ENCODE measurements at regions not wholly inside any gene's neighbourhood (a gene's known extent, or its start where the extent isn't known, plus 50 kb on each side); places are given as distances from the start of the nearest gene placed in this dataset.

DNA sequence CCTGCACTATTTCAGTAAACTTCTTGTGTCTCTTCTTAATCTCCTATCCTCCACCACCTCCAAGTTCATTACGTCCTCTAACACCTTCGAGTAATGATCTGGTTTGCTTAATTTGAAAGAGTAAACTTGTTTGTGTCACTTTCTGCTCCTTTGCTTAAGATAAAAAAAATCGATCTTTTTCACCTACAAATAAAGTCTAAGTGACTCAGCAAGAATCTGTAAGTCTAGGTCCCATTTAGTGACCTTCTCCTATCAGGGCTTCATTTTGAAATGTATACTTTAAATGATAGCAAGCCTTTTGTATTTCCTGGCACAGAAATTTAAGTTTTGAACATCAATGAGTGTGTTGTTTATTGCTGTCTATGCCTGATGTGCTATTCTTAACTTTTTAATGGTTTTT lies 260.9 kb upstream of the TFPI start:
- dilution Hi-C loops (cut with HindIII; ENCODE audit: low sequenced_read_pairs, unreplicated experiment) = no loop called here

More for the DNA sequence above, 260.9 kb upstream of the TFPI start:
- H3K9me1 ChIP-seq (ENCODE audit: insufficient read depth, low read length) = no peaks in the 10 kb centered on the region
- no peak overlapping the region for H3K9ac ChIP-seq (ENCODE audit: low read depth, low read length)
- POLR2A ChIA-PET (ENCODE audit: unreplicated experiment) = no interaction called here
- H3K27me3 ChIP-seq (ENCODE audit: control insufficient read depth, insufficient read depth, low read length) = no peaks in the 10 kb centered on the region
- no peak overlapping the region for H2BK20ac ChIP-seq (ENCODE audit: low read depth, low read length)
- no peaks in the 10 kb centered on the region; the same call in 1 of the 2 replicates for H3K9me3 ChIP-seq (ENCODE audit: control insufficient read depth, insufficient read depth, low read length)
- intact Hi-C loops (cut with micrococcal nuclease) (no loop called here), in situ Hi-C loops (cut with MboI; ENCODE audit: low sequenced_read_pairs) (no loop called here)
- no peak overlapping the region for H4K8ac ChIP-seq (ENCODE audit: low read depth in 2 of 2, low read length in 2 of 2)
- no peak for ATAC-seq (ENCODE audit: low read depth)
- H3K79me1 ChIP-seq (ENCODE audit: low read depth in 1 of 2, low read length in 2 of 2) = no peaks in the 10 kb centered on the region
- no peak overlapping the region for H2BK120ac ChIP-seq (ENCODE audit: low read depth, low read length)
- H4K5ac ChIP-seq (ENCODE audit: low read depth, low read length) = no peak overlapping the region
- no peak overlapping the region for H4K91ac ChIP-seq (ENCODE audit: insufficient read depth, low read depth, low read length)
- no peak for TF ChIP-seq CEBPB (IDR thresholded peaks at IDR 0.05; ENCODE audit: low read depth, low read length)
- no peak for TF ChIP-seq MAFK (IDR thresholded peaks at IDR 0.05; ENCODE audit: low read depth, low read length)
- no peak for TF ChIP-seq POLR2A (IDR thresholded peaks at IDR 0.05; ENCODE audit: low read depth, low read length)
- no peak for TF ChIP-seq FOS (IDR thresholded peaks at IDR 0.05; ENCODE audit: low read depth, low read length)
- no peak for TF ChIP-seq RCOR1 (IDR thresholded peaks at IDR 0.05; ENCODE audit: insufficient replicate concordance, low read length)
- no peak for TF ChIP-seq BHLHE40 (IDR thresholded peaks at IDR 0.05; ENCODE audit: low read depth, low read length)
- TF ChIP-seq MXI1 (IDR thresholded peaks at IDR 0.05; ENCODE audit: borderline replicate concordance, low read depth, low read length) = no peak
- no peak for TF ChIP-seq MAZ (IDR thresholded peaks at IDR 0.05; ENCODE audit: borderline replicate concordance, low read depth, low read length)
- no peak for TF ChIP-seq CHD1 (IDR thresholded peaks at IDR 0.05; ENCODE audit: low read depth, low read length)
- TF ChIP-seq, protein P1, sequence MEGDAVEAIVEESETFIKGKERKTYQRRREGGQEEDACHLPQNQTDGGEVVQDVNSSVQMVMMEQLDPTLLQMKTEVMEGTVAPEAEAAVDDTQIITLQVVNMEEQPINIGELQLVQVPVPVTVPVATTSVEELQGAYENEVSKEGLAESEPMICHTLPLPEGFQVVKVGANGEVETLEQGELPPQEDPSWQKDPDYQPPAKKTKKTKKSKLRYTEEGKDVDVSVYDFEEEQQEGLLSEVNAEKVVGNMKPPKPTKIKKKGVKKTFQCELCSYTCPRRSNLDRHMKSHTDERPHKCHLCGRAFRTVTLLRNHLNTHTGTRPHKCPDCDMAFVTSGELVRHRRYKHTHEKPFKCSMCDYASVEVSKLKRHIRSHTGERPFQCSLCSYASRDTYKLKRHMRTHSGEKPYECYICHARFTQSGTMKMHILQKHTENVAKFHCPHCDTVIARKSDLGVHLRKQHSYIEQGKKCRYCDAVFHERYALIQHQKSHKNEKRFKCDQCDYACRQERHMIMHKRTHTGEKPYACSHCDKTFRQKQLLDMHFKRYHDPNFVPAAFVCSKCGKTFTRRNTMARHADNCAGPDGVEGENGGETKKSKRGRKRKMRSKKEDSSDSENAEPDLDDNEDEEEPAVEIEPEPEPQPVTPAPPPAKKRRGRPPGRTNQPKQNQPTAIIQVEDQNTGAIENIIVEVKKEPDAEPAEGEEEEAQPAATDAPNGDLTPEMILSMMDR (conservative IDR thresholded peaks at IDR 0.05; ENCODE audit: low read depth, low read length) = no peak
- no peak for TF ChIP-seq SMC3 (IDR thresholded peaks at IDR 0.05; ENCODE audit: low read depth, low read length)
- TF ChIP-seq RFX5 (IDR thresholded peaks at IDR 0.05; ENCODE audit: low read depth, low read length) = no peak
- no peak; the same call in 1 of the 2 replicates for TF ChIP-seq NFE2L2 (IDR thresholded peaks at IDR 0.05; ENCODE audit: low read depth, low read length)
- TF ChIP-seq RAD21 (IDR thresholded peaks at IDR 0.05; ENCODE audit: low read length) = no peak
- TF ChIP-seq, protein P2, sequence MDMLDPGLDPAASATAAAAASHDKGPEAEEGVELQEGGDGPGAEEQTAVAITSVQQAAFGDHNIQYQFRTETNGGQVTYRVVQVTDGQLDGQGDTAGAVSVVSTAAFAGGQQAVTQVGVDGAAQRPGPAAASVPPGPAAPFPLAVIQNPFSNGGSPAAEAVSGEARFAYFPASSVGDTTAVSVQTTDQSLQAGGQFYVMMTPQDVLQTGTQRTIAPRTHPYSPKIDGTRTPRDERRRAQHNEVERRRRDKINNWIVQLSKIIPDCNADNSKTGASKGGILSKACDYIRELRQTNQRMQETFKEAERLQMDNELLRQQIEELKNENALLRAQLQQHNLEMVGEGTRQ (IDR thresholded peaks at IDR 0.05; ENCODE audit: low read depth, low read length) = no peak
- no peak overlapping the region for H2AFZ ChIP-seq (replicated peaks; ENCODE audit: low read length, poor library complexity)
- no peak overlapping the region for H3K4ac ChIP-seq (ENCODE audit: low read depth, low read length)
- no peak overlapping the region for H3K14ac ChIP-seq (replicated peaks; ENCODE audit: low read depth, low read length)
- H3K56ac ChIP-seq (ENCODE audit: extremely low read depth, insufficient read depth, low read length) = no peak overlapping the region
- no peak overlapping the region for H3K4me2 ChIP-seq (ENCODE audit: low read depth, low read length)
- H2BK5ac ChIP-seq (ENCODE audit: low read depth, low read length, poor library complexity, severe bottlenecking) = no peak overlapping the region
- no peaks in the 10 kb centered on the region for H3K4me1 ChIP-seq (ENCODE audit: control insufficient read depth, insufficient read depth, low read length)
- H3K27ac ChIP-seq (ENCODE audit: insufficient read depth, low read length) = no peak overlapping the region
- H3K36me3 ChIP-seq (ENCODE audit: control insufficient read depth, insufficient read depth, low read length) = no peaks in the 10 kb centered on the region
- no peak overlapping the region for H3K18ac ChIP-seq (ENCODE audit: low read depth, low read length)
- BruUV-seq (replicated peaks) = no TSS peak
- H2BK15ac ChIP-seq (ENCODE audit: low read depth, low read length) = no peak overlapping the region
- no peak overlapping the region for H3K4me3 ChIP-seq (ENCODE audit: insufficient read depth, low read depth, low read length)
- DNase-seq = no peak
- H4K20me1 ChIP-seq (ENCODE audit: insufficient read depth, low read length) = no peaks in the 10 kb centered on the region
- no CpG with 5 or more reads among the region's 3 CpGs for WGBS, 2 experiments (ENCODE audit: extremely low coverage in 2 of 2, insufficient read length in 1 of 2)
- H2AK5ac ChIP-seq (ENCODE audit: low read depth, low read length) = no peak overlapping the region
- no peak overlapping the region for H2AK9ac ChIP-seq (replicated peaks; ENCODE audit: low read depth, low read length, poor library complexity)
- H3K23ac ChIP-seq (ENCODE audit: low read depth, low read length) = no peak overlapping the region
- CTCF ChIA-PET = no interaction called here
